ENCODE measurements at regions not wholly inside any gene's neighbourhood (a gene's known extent, or its start where the extent isn't known, plus 50 kb on each side); places are given as distances from the start of the nearest gene placed in this dataset.
"Not testable (repeated sequence)": the region's sequence is repeated elsewhere in the genome, so short reads cannot be mapped to it uniquely, and the experiment has no call there.

DNA sequence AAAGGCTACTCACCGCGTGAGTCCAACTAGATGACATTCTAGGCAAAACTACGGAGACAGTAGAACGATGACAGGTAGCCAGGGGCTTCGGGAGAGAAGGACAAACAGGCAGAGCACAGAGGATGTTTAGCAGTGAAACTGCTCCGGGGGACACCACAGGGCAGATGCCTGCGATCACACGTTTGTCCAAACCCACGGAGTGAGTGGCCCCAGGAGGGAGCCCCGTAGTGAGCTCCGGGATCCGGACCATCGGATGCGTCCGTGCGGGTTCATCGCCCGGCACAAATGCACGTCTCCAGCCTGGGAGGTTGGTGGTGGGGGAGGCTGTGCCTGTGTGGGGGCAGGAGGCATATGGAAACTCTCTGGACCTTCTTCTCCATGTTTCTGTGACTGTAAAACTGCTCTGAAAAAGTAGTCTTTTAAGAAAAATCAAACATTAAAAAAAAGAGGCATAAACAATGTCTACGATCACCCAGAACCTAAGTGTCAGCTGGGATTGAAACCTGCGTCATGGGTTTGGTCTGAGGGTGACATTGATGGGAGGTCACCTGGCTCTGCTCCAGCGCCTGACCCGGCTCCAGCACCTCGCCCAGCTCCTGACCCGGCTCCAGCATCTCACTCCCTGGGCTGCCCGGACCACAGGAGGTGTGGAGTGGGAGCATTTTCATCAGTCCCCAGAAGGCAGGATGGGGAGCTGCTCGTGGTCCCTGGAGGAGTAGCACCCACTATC, 83.0 kb upstream of the CTDP1 start:
- DNase-seq, result no peak

GRCh38 chr18:79597176-79597830, 82.3 kb upstream of the CTDP1 start:
- no peak for DNase-seq

- no peak for DNase-seq
Measured at GRCh38 chr18:79597831-79598632, 81.6 kb upstream of the CTDP1 start.

DNA sequence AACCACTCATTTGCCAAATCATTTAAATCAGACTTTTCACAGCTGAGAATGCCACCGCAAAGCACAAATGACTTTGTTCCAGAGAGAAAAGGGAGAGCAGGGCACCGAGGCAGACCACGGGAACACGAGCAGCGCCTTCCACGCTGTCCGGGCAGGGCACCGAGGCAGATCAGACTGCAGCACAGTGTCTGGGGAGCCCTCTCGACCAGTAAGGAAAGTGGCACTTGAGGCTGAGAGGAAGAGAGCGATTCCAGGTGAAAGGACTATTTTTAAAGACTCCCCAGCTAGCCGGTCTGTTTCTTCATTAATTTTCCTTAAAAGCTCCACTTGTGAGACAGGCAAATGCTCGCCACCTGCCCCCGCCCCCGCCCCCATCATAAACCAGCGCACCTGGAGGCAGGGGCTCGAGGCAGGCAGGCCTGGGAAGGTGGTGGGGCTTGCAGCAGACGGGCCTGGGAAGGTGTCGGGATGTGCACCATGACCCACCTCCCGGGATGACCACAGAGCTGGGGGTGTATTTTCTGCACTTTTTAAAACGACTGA, 80.9 kb upstream of the CTDP1 start:
- no peak for DNase-seq

GRCh38 chr18:79599441-79599931, 80.1 kb upstream of the CTDP1 start:
- DNase-seq, result no peak

GRCh38 chr18:79600141-79600540, 79.5 kb upstream of the CTDP1 start:
- DNase-seq, result no peak

DNA sequence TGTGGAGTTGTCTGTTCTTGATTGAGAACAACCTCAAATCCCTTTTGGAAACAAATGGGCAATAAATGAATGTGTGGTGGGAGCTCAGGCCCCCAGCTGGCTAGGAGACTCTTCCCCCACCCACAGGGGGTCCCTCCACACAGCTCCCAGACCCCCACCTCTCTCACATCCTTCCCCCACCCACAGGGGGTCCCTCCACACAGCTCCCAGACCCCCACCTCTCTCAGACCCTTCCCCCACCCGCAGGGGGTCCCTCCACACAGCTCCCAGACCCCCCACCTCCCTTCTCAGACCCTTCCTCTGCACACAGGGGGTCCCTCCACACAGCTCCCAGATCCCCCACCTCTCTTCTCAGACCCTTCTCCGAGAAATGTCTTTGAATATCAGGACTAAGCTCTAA, 79.0 kb upstream of the CTDP1 start:
- DNase-seq, result no peak

GRCh38 chr18:79601234-79601633, 78.4 kb upstream of the CTDP1 start:
- DNase-seq, result no peak

DNA sequence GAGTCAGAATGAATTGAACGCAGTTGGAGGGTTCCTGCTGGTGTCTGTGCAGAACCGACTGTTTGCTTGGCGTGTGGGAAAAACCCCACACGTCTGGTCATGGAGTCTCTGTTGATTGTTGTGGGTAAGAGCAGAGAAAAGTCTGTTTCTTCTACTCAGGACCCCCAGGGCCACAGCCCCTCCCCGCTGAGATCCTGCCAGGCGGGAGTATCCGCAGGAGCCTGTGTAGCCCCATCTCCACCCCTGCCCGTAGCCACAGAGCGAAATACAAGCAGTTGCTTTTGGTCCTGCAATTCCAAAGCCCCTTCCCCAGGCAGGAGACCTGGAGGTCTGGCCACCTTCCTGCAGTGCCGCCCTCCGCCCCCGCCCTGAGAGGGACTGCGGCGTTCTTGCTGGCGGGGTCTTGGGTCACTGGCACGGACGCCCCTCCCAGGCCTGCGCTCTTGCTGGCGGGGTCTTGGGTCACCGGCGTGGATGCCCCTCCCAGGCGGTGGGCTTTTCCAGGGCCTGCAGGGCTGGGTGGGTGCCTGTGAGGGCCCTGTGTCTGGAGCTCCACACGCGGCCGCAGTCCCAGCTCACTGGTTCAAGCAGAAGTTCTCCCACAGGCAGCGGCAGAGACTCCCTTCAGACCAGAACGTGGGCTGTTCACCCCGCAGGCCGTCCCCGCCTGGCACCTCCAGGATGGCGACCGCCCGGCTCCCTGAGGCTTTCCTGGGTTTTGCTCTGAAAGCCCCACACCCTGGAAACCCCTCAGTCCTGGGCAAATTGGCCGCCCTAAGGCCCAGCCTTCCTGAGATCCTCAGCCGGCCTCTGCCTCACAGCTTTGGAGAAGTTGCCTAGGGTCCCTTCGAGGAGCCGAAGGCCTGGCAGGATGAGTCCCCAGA, 76.0 kb upstream of the CTDP1 start:
- DNase-seq, result no peak

GRCh38 chr18:79604205-79604912, 75.2 kb upstream of the CTDP1 start:
- DNase-seq, result no peak

DNA sequence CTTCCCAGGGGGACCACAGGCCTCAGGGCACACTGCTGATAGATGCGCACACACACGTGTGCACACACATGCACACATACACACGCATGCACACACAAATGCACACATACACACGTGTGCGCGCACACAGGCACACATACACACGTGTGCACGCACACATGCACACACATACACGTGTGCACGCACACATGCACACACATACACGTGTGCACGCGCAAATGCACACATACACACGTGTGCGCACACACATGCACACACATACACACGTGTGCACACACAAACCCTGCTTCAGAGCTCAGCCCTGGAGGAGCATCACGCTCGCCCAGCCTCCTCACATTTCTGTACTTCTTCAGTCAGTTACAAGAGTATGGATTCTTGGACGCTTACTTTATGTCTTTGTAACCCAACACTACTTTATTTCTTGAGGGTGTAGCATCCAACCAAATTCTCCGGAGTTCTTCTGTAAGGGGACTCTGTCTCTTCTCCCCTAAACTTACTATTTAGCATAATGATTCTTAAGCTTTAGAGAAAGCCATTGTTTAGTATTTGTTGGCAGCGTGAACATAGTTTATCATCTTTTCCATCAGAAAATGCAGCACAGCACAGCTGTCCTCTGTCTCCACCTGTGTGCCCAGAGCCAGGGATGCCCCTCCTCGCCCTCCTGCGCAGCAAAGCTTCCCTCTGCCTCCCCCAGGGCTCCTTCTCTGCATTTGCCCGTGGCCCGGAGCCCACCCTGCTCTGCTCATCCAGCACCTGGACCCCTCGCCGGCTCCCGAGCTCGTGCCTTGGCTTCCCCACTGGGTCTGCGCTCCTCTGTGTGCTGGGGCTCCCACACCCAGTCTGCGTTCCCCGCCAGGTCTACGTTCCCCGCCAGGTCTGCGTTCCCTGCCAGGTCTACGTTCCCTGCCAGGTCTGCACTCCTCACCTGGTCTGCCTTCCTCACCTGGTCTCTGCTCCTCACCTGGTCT, 74.4 kb upstream of the CTDP1 start:
- DNase-seq, result no peak

GRCh38 chr18:79606071-79606470, 73.5 kb upstream of the CTDP1 start:
- DNase-seq, result not testable (repeated sequence)

DNA sequence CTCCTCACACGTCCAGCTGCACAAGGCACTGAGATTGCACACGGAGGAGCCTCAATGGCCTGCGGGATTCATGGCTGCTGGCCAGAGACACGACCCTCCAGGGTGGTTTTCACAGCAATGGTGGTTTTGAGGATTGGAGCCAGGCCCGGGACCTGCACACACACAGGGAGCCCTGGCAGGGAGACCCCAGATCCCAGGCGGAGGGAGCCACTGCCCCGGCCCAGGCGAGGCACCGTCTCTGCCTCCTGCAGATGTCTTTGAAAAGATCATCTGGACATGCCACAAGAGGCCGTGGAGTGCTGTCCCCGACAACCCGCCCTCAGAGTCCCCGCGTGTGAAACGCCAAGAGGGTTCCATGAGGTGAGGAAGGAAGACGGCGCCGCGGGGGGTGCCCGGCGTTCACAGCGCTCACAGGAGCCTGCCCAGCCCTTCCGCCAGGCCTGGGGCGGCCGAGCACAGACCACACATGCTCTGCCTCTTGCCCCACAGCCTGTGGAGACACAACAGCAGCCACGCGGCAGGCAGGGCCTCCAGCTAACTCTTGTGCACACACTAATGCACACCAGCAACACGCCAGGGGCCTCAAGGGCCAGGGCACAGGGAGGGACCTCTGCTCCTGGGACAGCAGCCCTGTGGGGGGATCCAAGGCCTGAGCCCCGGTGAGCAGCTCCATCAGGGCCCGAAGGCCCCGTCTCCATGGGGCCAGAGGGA, 72.8 kb upstream of the CTDP1 start:
- DNase-seq, result no peak

GRCh38 chr18:79607361-79607952, 72.1 kb upstream of the CTDP1 start:
- DNase-seq, result no peak

DNA sequence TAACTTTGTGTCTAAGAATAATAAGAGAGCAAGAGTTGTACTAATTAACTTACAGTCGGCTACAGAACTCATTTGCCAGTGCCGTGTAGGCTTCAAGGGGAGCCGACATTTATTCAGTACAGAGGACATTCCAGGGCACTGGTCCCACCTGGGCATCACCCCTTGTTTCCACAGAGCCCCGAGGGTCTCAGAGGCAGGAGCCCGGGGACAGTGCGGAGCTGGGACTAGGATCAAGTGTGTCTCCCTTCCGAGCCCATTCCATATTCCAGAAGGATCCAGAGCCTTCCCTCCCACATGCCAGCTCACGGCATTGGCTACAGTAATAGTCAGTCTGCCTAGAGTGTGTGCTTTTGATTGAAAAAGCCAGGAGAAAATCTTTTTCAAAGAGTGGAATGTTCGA, 71.5 kb upstream of the CTDP1 start:
- DNase-seq, result no peak

DNA sequence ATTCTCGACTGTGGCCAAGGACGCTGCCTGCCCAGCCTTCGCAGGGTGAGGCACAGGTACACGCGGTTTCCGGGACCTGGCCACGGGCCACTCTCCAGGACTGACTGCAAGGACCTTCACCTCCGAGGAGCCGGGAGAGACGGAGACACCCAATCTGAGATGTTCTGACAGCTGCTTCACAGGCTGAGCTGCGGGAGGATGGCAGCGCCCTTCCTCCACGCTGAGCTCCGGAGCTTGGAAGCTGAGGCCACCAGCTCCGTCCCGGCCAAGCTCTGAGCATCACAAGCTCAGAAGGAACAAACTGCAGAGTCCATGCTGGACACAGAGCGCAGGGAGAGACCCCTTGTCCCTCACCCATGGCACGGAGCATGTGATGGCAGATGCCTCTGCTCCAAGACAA, 71.1 kb upstream of the CTDP1 start:
- DNase-seq, result no peak

GRCh38 chr18:79608999-79609461, 70.6 kb upstream of the CTDP1 start:
- DNase-seq, result no peak

GRCh38 chr18:79609841-79610281, 69.7 kb upstream of the CTDP1 start:
- DNase-seq, result no peak

GRCh38 chr18:79610461-79611039, 69.1 kb upstream of the CTDP1 start:
- DNase-seq, result no peak

Data from NCI-H2171 treated with DMSO at 0.1 percent for 48 hours (cell line).